H9 (cell line): ENCODE measurements at regions not wholly inside any gene's neighbourhood (a gene's known extent, or its start where the extent isn't known, plus 50 kb on each side); places are given as distances from the start of the nearest gene placed in this dataset.

Experiments used
- DNase-seq: peaks from one replicate; pipeline ENCODE4 v3.0.0-alpha.2; 2017
- H2AFZ ChIP-seq: one replicate; pipeline ENCODE4 v1.6.1; 2013; ENCODE audit warnings: mild to moderate bottlenecking, low read length, control low read depth, moderate library complexity
- H2AK5ac ChIP-seq: 2 replicates; pipeline ENCODE4 v1.6.1; 2013; ENCODE audit warnings: low read length, control low read depth, mixed read lengths; ENCODE audit not compliant: insufficient read length
- H2BK120ac ChIP-seq: one replicate; pipeline ENCODE4 v1.6.1; 2013; ENCODE audit warnings: low read depth, mild to moderate bottlenecking, low read length, control low read depth, inconsistent platforms; ENCODE audit not compliant: poor library complexity, severe bottlenecking
- H2BK12ac ChIP-seq: 2 replicates; pipeline ENCODE4 v1.6.1; 2013; ENCODE audit warnings: low read length, control low read depth, mixed read lengths, low read depth; ENCODE audit not compliant: insufficient read length
- H2BK15ac ChIP-seq: 2 replicates; pipeline ENCODE4 v1.6.1; 2013; ENCODE audit warnings: low read depth, low read length, control low read depth
- H2BK20ac ChIP-seq: one replicate; pipeline ENCODE4 v1.6.1; 2013; ENCODE audit warnings: low read depth, mild to moderate bottlenecking, low read length, control low read depth, inconsistent platforms; ENCODE audit not compliant: poor library complexity, severe bottlenecking
- H2BK5ac ChIP-seq: 2 replicates; pipeline ENCODE4 v1.6.1; 2013; ENCODE audit warnings: low read length, control low read depth, mixed read lengths; ENCODE audit not compliant: insufficient read length
- H3K14ac ChIP-seq: 2 replicates; pipeline ENCODE4 v1.6.1; 2013; ENCODE audit warnings: low read length, control low read depth; ENCODE audit not compliant: insufficient read depth
- H3K18ac ChIP-seq: 2 replicates; pipeline ENCODE4 v1.6.1; 2013; ENCODE audit warnings: low read depth, mild to moderate bottlenecking, mixed read lengths, low read length, control low read depth; ENCODE audit not compliant: insufficient read length
- H3K23ac ChIP-seq: 2 replicates; pipeline ENCODE4 v1.6.1; 2013; ENCODE audit warnings: low read length, control low read depth, mixed read lengths, low read depth; ENCODE audit not compliant: insufficient read length
- H3K23me2 ChIP-seq: 2 replicates; pipeline ENCODE4 v1.6.1; 2013; ENCODE audit warnings: low read depth, mild to moderate bottlenecking, mixed read lengths, low read length, control low read depth; ENCODE audit not compliant: insufficient read length, poor library complexity, severe bottlenecking
- H3K27ac ChIP-seq: 2 replicates; pipeline ENCODE4 v1.5.1; 2013; ENCODE audit warnings: low read length, control low read depth, mixed read lengths, low read depth; ENCODE audit not compliant: insufficient read length
- H3K27me3 ChIP-seq: 2 replicates; pipeline ENCODE4 v1.6.1; 2013; ENCODE audit warnings: low read length, control low read depth, inconsistent platforms; ENCODE audit not compliant: insufficient read depth
- H3K4ac ChIP-seq: 2 replicates; pipeline ENCODE4 v1.6.1; 2013; ENCODE audit warnings: low read depth, mild to moderate bottlenecking, control low read depth, inconsistent platforms, low read length, moderate library complexity
- H3K4me1 ChIP-seq: 2 replicates; pipeline ENCODE4 v1.6.1; 2013; ENCODE audit warnings: low read length, control low read depth, inconsistent platforms; ENCODE audit not compliant: insufficient read depth
- H3K4me2 ChIP-seq: 2 replicates; pipeline ENCODE4 v1.6.1; 2013; ENCODE audit warnings: low read length, control low read depth, mixed read lengths; ENCODE audit not compliant: insufficient read length, insufficient read depth
- H3K56ac ChIP-seq: 2 replicates; pipeline ENCODE4 v1.6.1; 2013; ENCODE audit warnings: low read depth, mild to moderate bottlenecking, mixed read lengths, low read length, control low read depth; ENCODE audit not compliant: insufficient read length
- H3K79me1 ChIP-seq: 2 replicates; pipeline ENCODE4 v1.6.1; 2013; ENCODE audit warnings: low read depth, mild to moderate bottlenecking, moderate library complexity, low read length, control low read depth, inconsistent platforms; ENCODE audit not compliant: insufficient read depth, poor library complexity, severe bottlenecking
- H3K79me2 ChIP-seq: 2 replicates; pipeline ENCODE4 v1.6.1; 2013; ENCODE audit warnings: low read length, control low read depth, inconsistent platforms; ENCODE audit not compliant: insufficient read depth
- H3K9ac ChIP-seq: 2 replicates; pipeline ENCODE4 v1.6.1; 2013; ENCODE audit warnings: low read length, control low read depth, mixed read lengths; ENCODE audit not compliant: insufficient read length; ENCODE audit errors: extremely low read depth
- H3K9me3 ChIP-seq: one replicate; pipeline ENCODE4 v1.6.1; 2013; ENCODE audit warnings: low read depth, low read length, inconsistent platforms; ENCODE audit not compliant: control insufficient read depth
- H3T11ph ChIP-seq: one replicate; pipeline ENCODE4 v1.6.1; 2013; ENCODE audit warnings: mild to moderate bottlenecking, low read length, control low read depth, inconsistent platforms
- H4K20me1 ChIP-seq: one replicate; pipeline ENCODE4 v1.6.1; 2013; ENCODE audit not compliant: control insufficient read depth, insufficient read length, insufficient read depth
- H4K5ac ChIP-seq: 2 replicates; pipeline ENCODE4 v1.6.1; 2013; ENCODE audit warnings: low read depth, mild to moderate bottlenecking, mixed read lengths, low read length, control low read depth; ENCODE audit not compliant: insufficient read length
- H4K8ac ChIP-seq: replicated peaks from 2 replicates; pipeline ENCODE4 v1.6.1; 2013; ENCODE audit warnings: low read length, control low read depth, mixed read lengths, low read depth; ENCODE audit not compliant: insufficient read length
- H4K91ac ChIP-seq: 2 replicates; pipeline ENCODE4 v1.6.1; 2013; ENCODE audit warnings: low read depth, mild to moderate bottlenecking, moderate library complexity, mixed read lengths, low read length, control low read depth; ENCODE audit not compliant: insufficient read length
- H3K27ac Mint-ChIP-seq, 3 experiments: 2 replicates in 2 of 3; 3 replicates in 1 of 3; pipeline ENCODE4 v1.8.0; 2020 to 2021; ENCODE audit warnings: mixed read lengths in 3 of 3, mild to moderate bottlenecking in 1 of 3, moderate library complexity in 1 of 3
- H3K27me3 Mint-ChIP-seq: 2 replicates; pipeline ENCODE4 v1.8.0; 2021; ENCODE audit warnings: low read depth, mild to moderate bottlenecking, moderate library complexity, mixed read lengths
- H3K36me3 Mint-ChIP-seq, 3 experiments: 2 replicates in 2 of 3; 3 replicates in 1 of 3; pipeline ENCODE4 v1.8.0; 2020 to 2021; ENCODE audit warnings: low read depth in 3 of 3, mixed read lengths in 3 of 3; ENCODE audit not compliant: insufficient read depth in 1 of 3
- H3K4me1 Mint-ChIP-seq, 2 experiments: 2 replicates each; pipeline ENCODE4 v1.8.0; 2020; ENCODE audit warnings: mixed read lengths in 2 of 2
- H3K4me3 Mint-ChIP-seq, 2 experiments: 2 replicates in 1 of 2; 3 replicates in 1 of 2; pipeline ENCODE4 v1.8.0; 2020 to 2021; ENCODE audit warnings: mild to moderate bottlenecking in 2 of 2, mixed read lengths in 2 of 2, moderate library complexity in 1 of 2
- H3K9me3 Mint-ChIP-seq, 2 experiments: 2 replicates in 1 of 2; 3 replicates in 1 of 2; pipeline ENCODE4 v1.8.0; 2020; ENCODE audit warnings: mild to moderate bottlenecking in 2 of 2, mixed read lengths in 2 of 2, moderate library complexity in 1 of 2
- CTCF ChIP-seq: fragments of 200-600 bp; sonication (generic); conservative IDR thresholded peaks from 3 replicates; pipeline ENCODE4 v1.8.0; 2021; ENCODE audit warnings: antibody characterized with exemption, mild to moderate bottlenecking
- WGBS: extraction: QIAGEN DNeasy Blood & Tissue Kit; methylation state at CpG from one replicate; pipeline ENCODE4 v1.1.7; 2013; ENCODE audit warnings: missing lambda C conversion rate, low lambda C conversion rate, mixed read lengths; ENCODE audit not compliant: insufficient read length; ENCODE audit errors: extremely low coverage; 5-methylcytosine and 5-hydroxymethylcytosine counted together

DNA sequence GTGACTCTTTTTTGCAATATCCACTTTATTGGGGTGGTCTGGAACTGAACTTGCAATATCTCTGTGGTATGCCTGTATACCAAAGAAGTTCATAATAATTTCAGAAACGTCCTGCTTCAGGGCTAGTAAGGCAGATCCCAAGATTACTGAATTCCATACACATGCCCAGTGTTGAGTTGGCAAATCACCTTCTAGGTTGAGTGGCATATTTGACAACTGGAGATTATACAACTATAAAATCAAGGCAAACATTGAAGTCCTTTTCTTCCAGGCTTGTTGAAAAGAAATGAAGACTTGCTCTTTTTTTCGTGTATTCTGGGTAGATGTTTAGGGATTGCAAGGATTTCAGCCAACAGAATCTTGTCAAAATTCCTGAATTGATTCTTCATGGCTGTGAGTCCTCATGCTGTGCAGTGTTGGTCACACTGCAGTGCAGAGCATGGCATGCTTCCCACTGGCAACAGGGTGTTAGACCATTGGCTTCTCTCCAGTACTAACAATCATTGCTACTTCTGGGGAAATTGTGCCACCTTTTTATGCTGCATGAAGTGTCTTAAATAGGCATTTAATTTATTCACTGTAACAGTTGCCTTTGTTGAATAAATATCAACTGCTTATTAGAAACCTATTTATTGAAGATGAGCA, 367.1 kb upstream of the ADGRL4 start:
- H3K9me3 ChIP-seq = no peaks in the 10 kb centered on the region
- no peaks in the 10 kb centered on the region for H3K4me1 ChIP-seq
- H3K4me2 ChIP-seq = no peak overlapping the region
- no peak overlapping the region for H3K4ac ChIP-seq
- Mint-ChIP-seq H3K27ac (peak overlapping the region in 2 of 3 experiments; percentile 58 to 71; a peak in 2 of 7 replicates), H3K27me3 (no peaks in the 10 kb centered on the region), H3K4me1 (peaks cover 21 to 25% of the 10 kb centered on the region in 2 experiments), H3K4me3 (no peak overlapping the region), H3K36me3 (no peaks in the 10 kb centered on the region; a peak in 1 of 7 replicates), H3K9me3 (no peaks in the 10 kb centered on the region)
- no peak for TF ChIP-seq CTCF
- H2BK120ac ChIP-seq = no peak overlapping the region
- no peak overlapping the region for H2BK20ac ChIP-seq
- H3K79me1 ChIP-seq = no peaks in the 10 kb centered on the region
- H3K27ac ChIP-seq = no peak overlapping the region
- H4K91ac ChIP-seq = no peak overlapping the region
- no peak overlapping the region for H2BK12ac ChIP-seq
- H4K20me1 ChIP-seq = no peaks in the 10 kb centered on the region
- H4K5ac ChIP-seq = no peak overlapping the region
- H3K27me3 ChIP-seq = no peaks in the 10 kb centered on the region
- H2AFZ ChIP-seq = no peak overlapping the region
- H2BK5ac ChIP-seq = no peak overlapping the region
- H3K23ac ChIP-seq = no peak overlapping the region
- DNase-seq = no peak
- H3K18ac ChIP-seq = no peak overlapping the region
- H2BK15ac ChIP-seq = no peak overlapping the region
- no peaks in the 10 kb centered on the region for H3K23me2 ChIP-seq
- H2AK5ac ChIP-seq = no peak overlapping the region
- H3K79me2 ChIP-seq = no peaks in the 10 kb centered on the region
- no peak overlapping the region for H3K56ac ChIP-seq
- H3K14ac ChIP-seq = no peak overlapping the region
- no peak overlapping the region for H3K9ac ChIP-seq
- no CpG with 5 or more reads among the region's 2 CpGs for WGBS
- no peak overlapping the region for H3T11ph ChIP-seq
- no peak overlapping the region for H4K8ac ChIP-seq
